OCI-LY3 (cell line): ENCODE measurements at regions not wholly inside any gene's neighbourhood (a gene's known extent, or its start where the extent isn't known, plus 50 kb on each side); places are given as distances from the start of the nearest gene placed in this dataset.

ENCODE experiments used
- EZH2phosphoT487 ChIP-seq: fragments of 200-600 bp; shearing (Covaris generic); IDR thresholded peaks from 2 replicates; pipeline ENCODE4 v1.6.1; 2018; ENCODE audit warnings: antibody characterized with exemption, mixed run types, low read depth
- TF ChIP-seq, protein P1 (sequence below): fragments of 200-600, 300-600 bp; sonication (generic); IDR thresholded peaks from 2 replicates; pipeline ENCODE4 v1.5.1; 2014; ENCODE audit warnings: antibody characterized with exemption, low read length, low read depth

DNA sequence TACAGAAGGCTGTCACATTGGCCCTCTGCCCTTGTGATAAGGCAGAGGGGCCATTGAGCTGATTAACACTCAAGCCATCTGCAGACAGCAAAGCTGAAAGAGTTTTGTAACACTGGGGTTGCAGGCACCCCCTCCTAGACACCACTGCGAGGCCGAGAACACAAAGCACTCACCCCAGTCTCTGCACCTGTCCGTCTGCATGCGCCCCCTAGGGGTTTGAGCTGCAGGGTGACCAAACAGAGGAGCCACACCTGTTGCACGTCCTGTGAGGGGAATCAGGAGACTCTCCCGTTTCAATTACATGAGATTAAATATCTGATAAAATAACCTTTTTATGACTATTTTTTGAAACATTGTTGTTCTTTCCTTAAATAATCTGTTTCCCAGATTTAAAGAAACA lies 1180.4 kb downstream of the CDH9 start:
- TF ChIP-seq, protein P1, sequence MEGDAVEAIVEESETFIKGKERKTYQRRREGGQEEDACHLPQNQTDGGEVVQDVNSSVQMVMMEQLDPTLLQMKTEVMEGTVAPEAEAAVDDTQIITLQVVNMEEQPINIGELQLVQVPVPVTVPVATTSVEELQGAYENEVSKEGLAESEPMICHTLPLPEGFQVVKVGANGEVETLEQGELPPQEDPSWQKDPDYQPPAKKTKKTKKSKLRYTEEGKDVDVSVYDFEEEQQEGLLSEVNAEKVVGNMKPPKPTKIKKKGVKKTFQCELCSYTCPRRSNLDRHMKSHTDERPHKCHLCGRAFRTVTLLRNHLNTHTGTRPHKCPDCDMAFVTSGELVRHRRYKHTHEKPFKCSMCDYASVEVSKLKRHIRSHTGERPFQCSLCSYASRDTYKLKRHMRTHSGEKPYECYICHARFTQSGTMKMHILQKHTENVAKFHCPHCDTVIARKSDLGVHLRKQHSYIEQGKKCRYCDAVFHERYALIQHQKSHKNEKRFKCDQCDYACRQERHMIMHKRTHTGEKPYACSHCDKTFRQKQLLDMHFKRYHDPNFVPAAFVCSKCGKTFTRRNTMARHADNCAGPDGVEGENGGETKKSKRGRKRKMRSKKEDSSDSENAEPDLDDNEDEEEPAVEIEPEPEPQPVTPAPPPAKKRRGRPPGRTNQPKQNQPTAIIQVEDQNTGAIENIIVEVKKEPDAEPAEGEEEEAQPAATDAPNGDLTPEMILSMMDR, result peak; percentile 24; the same call in 1 of the 2 replicates
- TF ChIP-seq EZH2phosphoT487, result no peak
